ENCODE measurements at regions not wholly inside any gene's neighbourhood (a gene's known extent, or its start where the extent isn't known, plus 50 kb on each side); places are given as distances from the start of the nearest gene placed in this dataset.

GRCh38 chr1:234914606-234915290 lies 213.9 kb downstream of the TOMM20 start:
- DNase-seq (ENCODE audit: extremely low read depth in 1 of 4, low spot score in 3 of 4) (no peak), ATAC-seq (no peak), FAIRE-seq (no peak)
- H3K36me3 ChIP-seq (ENCODE audit: control insufficient read depth, insufficient read depth, low read length) = no peaks in the 10 kb centered on the region
- ChIA-PET POLR2A (interaction anchor here (0.6 to 0.7 kb wide), 2 partner anchors 14 to 1092 kb away, joined by 3 read pairs; no protein-coding TSS in a partner anchor), CTCF (ENCODE audit: low intra/inter-chr PET ratio) (no interaction called here)
- no peaks in the 10 kb centered on the region for H3K9me1 ChIP-seq (ENCODE audit: control insufficient read depth, insufficient read depth, low read length)
- in situ Hi-C loops (cut with MboI) (no loop called here), intact Hi-C loops (cut with micrococcal nuclease) (loop anchor here (5.0 kb wide), 1 partner anchor 168 kb away; no protein-coding TSS in a partner anchor)
- H3K4me1 ChIP-seq (replicated peaks in 1 of 2; ENCODE audit: control insufficient read depth in 2 of 2, insufficient read depth in 2 of 2, low read length in 2 of 2) = peaks cover 17 to 19% of the 10 kb centered on the region in 2 experiments; a peak in 4 of 5 replicates
- BruUV-seq (replicated peaks) = no TSS peak
- H3K27ac ChIP-seq (ENCODE audit: extremely low read depth, low read depth, low read length) = no peak overlapping the region
- WGBS (ENCODE audit: insufficient coverage, low coverage, missing lambda C conversion rate) = 48% methylated on average over 12 of the region's 12 CpGs
- no peaks in the 10 kb centered on the region for H4K20me1 ChIP-seq (replicated peaks; ENCODE audit: control insufficient read depth, insufficient read depth, low read length)
- no peaks in the 10 kb centered on the region for H3K27me3 ChIP-seq (ENCODE audit: control insufficient read depth in 2 of 2, insufficient read depth in 2 of 2, low read length in 2 of 2)
- no peak overlapping the region for H2AFZ ChIP-seq (ENCODE audit: low read depth, low read length)
- TF ChIP-seq ZBTB43 (CRISPR knock-in tag; IDR thresholded peaks at IDR 0.05) = no peak
- TF ChIP-seq ADNP (tag; IDR thresholded peaks at IDR 0.05) = no peak
- TF ChIP-seq, protein P1, sequence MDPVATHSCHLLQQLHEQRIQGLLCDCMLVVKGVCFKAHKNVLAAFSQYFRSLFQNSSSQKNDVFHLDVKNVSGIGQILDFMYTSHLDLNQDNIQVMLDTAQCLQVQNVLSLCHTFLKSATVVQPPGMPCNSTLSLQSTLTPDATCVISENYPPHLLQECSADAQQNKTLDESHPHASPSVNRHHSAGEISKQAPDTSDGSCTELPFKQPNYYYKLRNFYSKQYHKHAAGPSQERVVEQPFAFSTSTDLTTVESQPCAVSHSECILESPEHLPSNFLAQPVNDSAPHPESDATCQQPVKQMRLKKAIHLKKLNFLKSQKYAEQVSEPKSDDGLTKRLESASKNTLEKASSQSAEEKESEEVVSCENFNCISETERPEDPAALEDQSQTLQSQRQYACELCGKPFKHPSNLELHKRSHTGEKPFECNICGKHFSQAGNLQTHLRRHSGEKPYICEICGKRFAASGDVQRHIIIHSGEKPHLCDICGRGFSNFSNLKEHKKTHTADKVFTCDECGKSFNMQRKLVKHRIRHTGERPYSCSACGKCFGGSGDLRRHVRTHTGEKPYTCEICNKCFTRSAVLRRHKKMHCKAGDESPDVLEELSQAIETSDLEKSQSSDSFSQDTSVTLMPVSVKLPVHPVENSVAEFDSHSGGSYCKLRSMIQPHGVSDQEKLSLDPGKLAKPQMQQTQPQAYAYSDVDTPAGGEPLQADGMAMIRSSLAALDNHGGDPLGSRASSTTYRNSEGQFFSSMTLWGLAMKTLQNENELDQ (CRISPR knock-in tag; IDR thresholded peaks at IDR 0.05; ENCODE audit: borderline replicate concordance) = no peak
- no peak for TF ChIP-seq MIER1 (IDR thresholded peaks at IDR 0.05; ENCODE audit: low read depth)
- TF ChIP-seq BACH1 (tag; IDR thresholded peaks at IDR 0.05) = no peak
- no peak for TF ChIP-seq CBFA2T3 (IDR thresholded peaks at IDR 0.05)
- TF ChIP-seq MYBL2 (IDR thresholded peaks at IDR 0.05; ENCODE audit: low read depth) = no peak
- no peak for TF ChIP-seq MYBL2 (CRISPR knock-in tag; IDR thresholded peaks at IDR 0.05; ENCODE audit: borderline replicate concordance)
- TF ChIP-seq IFI16 (CRISPR knock-in tag; IDR thresholded peaks at IDR 0.05) = no peak
- TF ChIP-seq, protein P2, sequence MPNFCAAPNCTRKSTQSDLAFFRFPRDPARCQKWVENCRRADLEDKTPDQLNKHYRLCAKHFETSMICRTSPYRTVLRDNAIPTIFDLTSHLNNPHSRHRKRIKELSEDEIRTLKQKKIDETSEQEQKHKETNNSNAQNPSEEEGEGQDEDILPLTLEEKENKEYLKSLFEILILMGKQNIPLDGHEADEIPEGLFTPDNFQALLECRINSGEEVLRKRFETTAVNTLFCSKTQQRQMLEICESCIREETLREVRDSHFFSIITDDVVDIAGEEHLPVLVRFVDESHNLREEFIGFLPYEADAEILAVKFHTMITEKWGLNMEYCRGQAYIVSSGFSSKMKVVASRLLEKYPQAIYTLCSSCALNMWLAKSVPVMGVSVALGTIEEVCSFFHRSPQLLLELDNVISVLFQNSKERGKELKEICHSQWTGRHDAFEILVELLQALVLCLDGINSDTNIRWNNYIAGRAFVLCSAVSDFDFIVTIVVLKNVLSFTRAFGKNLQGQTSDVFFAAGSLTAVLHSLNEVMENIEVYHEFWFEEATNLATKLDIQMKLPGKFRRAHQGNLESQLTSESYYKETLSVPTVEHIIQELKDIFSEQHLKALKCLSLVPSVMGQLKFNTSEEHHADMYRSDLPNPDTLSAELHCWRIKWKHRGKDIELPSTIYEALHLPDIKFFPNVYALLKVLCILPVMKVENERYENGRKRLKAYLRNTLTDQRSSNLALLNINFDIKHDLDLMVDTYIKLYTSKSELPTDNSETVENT (CRISPR knock-in tag; IDR thresholded peaks at IDR 0.05) = no peak
- TF ChIP-seq FOXP1 (CRISPR knock-in tag; IDR thresholded peaks at IDR 0.05) = no peak
- no peak for TF ChIP-seq HMG20B (CRISPR knock-in tag; IDR thresholded peaks at IDR 0.05)
- no peak for TF ChIP-seq PHF20 (IDR thresholded peaks at IDR 0.05; ENCODE audit: partially characterized antibody)
- no peak for TF ChIP-seq KLF6 (CRISPR knock-in tag; IDR thresholded peaks at IDR 0.05; ENCODE audit: borderline replicate concordance)
- TF ChIP-seq MCM5 (IDR thresholded peaks at IDR 0.05; ENCODE audit: low read depth) = no peak
- TF ChIP-seq FOXJ2 (tag; IDR thresholded peaks at IDR 0.05) = no peak
- TF ChIP-seq ZNF778 (CRISPR knock-in tag; IDR thresholded peaks at IDR 0.05) = no peak
- TF ChIP-seq PCBP1 (IDR thresholded peaks at IDR 0.05; ENCODE audit: low read depth, low read length, poor library complexity, severe bottlenecking) = no peak
- no peaks in the 10 kb centered on the region for H3K79me2 ChIP-seq (ENCODE audit: control insufficient read depth, insufficient read depth, low read length)
- no peak overlapping the region for H3K4me2 ChIP-seq (ENCODE audit: insufficient read depth, low read length)
- no peaks in the 10 kb centered on the region for H3K9me3 ChIP-seq (replicated peaks; ENCODE audit: control insufficient read depth, insufficient read depth, low read depth, low read length)
- no peak overlapping the region for H3K4me3 ChIP-seq
- H3K9ac ChIP-seq (ENCODE audit: insufficient read depth in 1 of 2, low read depth in 2 of 2, low read length in 2 of 2) = peak overlapping the region in 1 of 2 experiments; percentile 38; a peak in 1 of 4 replicates

Measured in K562 (cell line).